HG02798 (cell line): ENCODE measurements at regions not wholly inside any gene's neighbourhood (a gene's known extent, or its start where the extent isn't known, plus 50 kb on each side); places are given as distances from the start of the nearest gene placed in this dataset.
"Not testable (repeated sequence)": the region's sequence is repeated elsewhere in the genome, so short reads cannot be mapped to it uniquely, and the experiment has no call there.

ENCODE experiments used
- ATAC-seq: cut with Tn5 transposase; IDR thresholded peaks from one replicate; pipeline ENCODE4 v1.9.1; 2021; ENCODE audit warnings: mild to moderate bottlenecking; ENCODE audit not compliant: unreplicated experiment, poor library complexity

DNA sequence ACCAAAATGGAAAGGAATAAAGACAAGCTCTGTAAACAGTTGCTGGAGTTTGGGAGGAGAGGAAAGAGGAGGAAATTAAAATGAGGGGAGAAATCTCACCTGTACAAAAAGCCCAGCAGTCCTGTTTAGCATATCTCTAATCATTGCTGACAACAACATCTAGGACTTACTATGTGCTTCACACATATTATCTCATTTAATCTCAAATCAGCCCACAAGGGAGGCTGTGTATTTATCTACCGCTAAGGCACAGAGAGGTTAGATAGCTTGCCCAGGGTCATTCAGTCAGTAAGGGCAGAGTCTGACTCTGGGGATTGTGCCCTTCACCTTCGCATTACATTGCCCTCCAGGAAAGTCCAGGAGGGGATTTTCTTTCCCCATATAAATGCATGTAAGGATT lies 233.3 kb downstream of the DLEU7 start:
- ATAC-seq: no peak

DNA sequence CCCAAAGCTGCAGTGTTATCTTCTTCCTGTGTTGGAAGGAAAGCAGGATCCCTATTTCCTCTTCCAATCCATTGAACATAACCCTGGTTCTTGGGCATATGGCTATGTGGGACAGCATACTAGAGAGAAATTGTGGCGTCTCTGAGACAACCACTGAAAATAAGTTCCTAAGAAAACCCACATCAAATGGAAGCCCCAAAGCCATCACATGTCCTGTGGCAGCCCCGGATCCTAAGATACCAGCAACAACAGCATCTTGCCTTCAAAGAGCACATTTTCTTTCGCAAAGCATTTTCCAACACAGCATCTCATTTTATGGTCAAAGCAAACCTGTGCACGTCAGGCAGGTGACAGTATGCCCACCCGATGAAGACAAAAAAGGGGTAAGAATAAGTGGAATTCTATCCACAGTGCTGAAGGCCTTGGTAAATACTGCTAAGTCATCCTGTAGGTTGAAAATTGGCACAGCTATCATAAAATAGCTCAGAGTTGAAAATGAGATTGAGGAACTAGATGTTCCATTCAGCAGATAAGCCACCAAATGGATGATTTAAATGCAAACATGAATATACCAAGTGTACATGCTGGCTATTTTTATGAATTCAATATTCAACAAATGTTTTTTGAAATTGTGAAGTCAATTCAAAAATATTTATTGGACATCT lies 232.2 kb downstream of the DLEU7 start:
- ATAC-seq: no peak

DNA sequence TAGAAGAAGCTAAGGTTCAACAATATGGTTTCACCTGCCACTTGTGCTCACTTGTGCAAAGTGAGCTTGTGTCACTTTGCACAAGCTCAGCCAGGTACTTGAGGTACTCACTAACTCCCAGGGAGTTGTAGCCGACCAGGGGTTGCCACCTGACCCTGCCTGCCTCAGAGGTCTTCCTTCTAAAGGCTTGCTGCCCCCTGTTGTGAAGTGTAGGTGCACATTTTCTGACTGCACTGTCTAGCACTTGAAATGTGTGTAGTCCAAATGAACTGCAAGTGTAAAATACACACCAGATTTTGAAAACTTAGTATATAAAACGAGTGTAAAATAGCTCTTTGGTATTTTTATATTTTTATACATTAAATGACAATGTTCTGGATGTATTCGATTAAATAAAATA lies 230.8 kb downstream of the DLEU7 start:
- ATAC-seq: no peak

DNA sequence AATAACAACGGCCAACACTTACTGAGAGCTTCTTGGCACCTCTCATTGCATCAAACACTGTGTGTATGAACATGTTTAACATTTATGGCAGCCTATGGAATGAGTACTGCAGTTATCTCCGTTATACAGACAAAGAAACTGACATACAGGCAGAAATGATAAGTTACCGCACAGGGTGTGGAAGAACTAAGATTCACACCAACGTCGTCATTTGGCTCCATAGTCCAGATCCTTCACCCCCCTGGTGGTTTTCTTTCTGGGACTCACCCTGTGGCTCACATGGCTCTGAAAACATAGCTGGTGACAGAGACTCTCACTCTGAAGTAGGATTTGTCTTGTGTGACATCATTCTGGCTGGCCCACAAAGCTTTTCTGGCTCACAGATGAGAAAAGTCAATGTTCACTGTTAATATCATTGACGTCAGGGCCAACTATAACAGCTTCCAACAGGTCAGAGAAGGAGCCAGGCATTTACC lies 230.1 kb downstream of the DLEU7 start:
- no peak for ATAC-seq

DNA sequence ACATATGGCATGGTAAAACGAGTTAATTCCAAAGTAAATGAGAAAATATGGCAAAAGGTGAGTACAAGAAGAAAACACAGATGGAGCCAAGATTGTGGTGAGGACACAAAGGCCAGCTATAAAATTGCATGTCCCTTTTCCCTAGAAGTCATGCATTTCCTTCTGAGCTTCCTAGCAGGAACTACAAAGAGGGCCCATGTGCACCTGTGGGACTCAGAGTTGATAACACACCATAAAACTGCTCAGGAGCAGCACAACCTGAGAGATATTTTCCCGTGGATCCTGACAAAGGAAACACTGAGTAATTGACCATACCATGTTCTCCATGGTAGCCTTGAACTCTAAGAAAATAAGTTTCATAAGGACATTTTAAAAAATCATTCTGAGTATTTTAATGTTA lies 228.3 kb downstream of the DLEU7 start:
- no peak for ATAC-seq

DNA sequence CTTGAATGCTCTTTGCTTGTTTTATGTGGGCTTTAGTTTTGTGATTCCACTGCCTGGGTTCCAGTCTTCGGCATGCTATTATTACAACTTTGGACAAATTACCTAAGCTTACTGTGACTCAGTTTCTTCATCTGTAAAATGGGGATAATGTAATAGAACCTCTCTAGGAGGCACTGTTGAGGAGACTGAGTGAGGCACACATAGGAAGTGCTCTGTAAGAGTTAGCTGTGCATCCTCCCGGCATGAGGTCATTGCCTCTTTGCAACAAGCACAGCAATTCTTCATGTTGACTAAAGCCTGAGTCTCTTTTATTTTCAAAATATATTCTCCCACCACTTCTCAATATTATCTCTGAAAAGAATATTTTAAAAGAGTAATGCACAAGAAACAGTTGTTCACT lies 227.4 kb downstream of the DLEU7 start:
- no peak for ATAC-seq

DNA sequence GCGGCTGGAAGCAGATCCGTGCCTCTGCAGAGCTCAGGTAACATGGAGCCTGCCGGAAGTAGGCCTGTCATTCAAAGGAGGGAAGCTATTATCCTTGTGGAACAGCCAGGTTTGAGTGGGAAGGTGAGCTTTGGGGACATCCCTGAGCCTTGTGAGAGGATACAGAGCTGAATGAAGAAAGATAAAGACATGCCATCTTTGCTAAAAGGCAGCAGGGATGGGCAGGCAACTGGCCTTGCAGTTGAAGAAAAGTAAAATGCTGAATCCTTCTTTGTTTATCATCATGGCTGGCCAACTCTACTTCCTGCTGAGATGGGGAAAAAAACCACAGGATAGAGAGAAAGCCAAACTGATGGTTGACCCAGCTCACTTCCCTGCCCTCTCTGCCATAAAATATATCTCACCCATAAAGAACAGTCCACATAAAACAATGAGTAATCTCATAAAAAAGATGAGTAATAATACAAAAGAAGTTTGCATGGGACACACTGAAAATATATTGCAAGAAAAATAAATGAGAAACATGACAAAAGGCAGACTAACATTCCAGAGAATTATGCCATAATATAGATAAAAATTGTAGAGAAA lies 226.3 kb downstream of the DLEU7 start:
- no peak for ATAC-seq

DNA sequence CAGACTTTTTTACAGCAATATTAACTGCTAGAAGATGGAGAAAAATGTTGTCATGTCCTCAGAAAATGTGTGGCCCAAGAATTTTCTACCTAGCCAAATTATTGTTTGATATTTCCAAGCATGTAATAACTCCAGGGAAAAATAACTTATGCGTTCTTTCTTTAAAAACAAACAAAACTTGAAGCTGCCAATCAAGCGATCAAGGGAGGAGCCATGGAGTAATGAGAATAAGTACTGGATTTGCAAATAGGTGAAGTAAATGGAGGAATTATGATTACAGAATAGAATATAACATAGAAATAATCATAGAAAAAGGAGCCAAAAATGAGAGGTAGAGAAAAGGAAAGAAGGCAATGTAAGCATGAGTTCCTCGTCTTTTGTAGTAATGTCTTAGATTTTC lies 225.3 kb downstream of the DLEU7 start:
- no peak for ATAC-seq

DNA sequence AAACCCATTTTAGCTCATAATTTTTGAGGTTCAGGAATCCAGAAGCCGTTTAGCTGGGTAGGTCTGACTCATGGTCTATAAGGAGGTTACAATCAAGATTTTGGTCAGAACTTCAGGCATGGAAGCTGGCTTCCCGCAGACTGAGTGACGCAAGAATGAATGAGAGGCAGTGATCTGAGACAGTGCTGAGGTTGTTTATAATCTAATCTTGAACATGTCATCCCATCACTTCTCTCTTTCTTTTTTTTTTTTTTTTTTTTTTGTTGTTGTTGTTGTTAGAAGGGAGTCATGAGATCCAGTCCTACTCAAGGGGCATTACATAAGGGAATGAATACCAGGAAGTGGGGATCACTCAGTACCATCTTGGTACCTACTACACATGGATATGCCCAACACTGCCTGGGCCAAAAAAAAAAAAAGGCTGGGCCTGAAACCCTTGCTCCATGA lies 217.4 kb downstream of the DLEU7 start:
- no peak for ATAC-seq

DNA sequence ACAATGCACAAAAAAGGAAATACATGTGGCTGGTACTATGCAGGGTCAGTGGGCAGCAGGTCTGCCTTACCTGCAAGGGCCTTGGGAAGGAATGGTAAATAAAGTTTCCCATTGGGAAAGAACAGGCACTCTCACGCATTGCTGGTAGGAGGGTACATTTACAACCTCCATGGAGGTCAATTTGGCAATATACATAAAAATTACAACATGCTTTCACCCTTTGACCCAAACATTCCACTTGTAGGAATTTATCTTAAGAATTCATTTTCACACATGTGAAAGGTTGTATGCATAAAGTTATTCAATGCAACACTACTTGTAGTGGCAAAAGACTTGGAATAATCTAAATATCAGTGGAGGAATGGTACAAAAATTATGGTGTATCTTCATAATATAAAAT lies 216.4 kb downstream of the DLEU7 start:
- ATAC-seq: no peak

DNA sequence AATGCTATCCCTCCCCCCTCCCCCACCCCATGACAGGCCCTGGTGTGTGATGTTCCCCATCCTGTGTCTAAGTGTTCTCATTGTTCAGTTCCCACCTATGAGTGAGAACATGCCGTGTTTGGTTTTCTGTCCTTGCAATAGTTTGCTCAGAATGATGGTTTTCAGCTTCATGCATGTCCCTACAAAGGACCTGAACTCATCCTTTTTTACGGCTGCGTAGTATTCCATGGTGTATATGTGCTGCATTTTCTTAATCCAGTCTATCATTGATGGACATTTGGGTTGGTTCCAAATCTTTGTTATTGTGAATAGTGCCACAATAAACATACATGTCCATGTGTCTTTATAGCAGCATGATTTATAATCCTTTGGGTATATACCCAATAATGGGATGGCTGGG lies 215.0 kb downstream of the DLEU7 start:
- not testable (repeated sequence) for ATAC-seq

DNA sequence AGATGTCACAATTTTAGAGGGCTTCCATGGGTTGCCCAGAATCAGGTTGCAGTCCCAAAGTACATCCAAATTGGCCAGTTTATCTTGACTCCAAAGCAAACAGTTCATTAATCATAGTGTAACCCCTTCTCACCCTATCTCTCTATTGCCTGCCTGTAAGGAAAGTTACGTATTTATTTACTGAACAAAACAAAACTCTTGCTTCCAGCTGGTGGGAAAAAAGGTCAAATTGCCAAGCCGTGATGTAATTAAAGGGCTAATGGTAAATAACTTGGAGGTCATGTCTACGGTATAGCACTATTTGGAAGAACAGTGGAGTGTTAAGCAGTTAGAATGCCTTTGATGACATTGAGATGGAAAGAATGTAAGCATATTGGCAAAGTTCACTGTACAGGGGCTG lies 214.0 kb downstream of the DLEU7 start:
- ATAC-seq: no peak

DNA sequence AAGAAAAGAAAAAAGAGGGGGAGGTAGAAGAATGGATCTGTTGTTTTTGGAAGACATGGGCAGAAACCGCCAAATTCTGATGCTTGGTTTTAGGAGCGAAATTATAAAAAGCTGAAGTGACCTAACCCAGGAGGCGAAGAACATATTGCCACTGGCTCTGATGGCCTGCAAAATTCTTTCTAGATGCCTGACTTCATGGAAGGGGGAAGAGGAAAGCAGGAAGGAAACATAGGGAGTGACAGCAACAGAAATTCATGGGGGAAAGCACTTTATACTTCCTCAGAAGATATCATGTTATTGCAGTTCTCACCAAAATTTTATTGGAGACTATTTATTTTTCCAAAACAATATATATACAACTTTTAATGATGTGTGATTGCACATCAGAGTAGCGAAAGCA lies 213.5 kb downstream of the DLEU7 start:
- ATAC-seq: no peak

DNA sequence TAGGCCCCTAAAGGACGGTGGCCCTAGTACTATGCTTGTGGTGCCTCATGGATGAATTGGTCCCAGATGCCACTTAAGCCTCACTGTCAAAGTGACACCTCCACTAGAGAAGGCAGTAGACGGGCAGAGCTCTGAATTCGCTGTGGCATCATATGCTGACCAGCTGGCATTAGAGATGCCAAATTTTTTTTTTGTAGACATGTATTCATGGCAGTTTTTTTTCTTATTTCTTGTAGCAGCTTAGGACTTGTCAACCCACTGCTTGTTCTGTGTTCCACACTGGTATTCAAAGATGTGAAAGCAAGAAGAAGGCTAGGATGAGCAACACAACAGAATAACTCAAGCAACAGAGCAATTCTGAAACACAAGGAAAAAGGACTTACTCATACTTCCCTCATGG lies 212.5 kb downstream of the DLEU7 start:
- no peak for ATAC-seq

DNA sequence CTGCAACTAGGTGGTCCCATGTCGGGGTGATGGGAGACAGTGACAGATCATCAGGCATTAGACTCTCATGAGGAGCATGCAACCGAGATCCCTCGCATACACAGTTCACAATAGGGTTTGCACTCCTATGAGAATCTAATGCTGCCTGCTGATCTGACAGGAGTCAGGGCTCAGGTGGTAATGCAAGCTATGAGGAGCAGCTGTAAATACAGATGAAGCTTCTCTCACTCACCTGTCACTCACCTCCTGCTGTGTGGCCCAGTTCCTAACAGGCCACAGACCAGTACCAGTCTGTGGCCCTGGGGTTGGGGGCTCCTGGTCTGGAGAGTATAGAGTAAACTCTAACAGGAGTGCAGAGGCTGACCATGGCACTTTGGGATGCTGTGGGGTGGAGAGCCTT lies 209.2 kb downstream of the DLEU7 start:
- ATAC-seq: no peak

DNA sequence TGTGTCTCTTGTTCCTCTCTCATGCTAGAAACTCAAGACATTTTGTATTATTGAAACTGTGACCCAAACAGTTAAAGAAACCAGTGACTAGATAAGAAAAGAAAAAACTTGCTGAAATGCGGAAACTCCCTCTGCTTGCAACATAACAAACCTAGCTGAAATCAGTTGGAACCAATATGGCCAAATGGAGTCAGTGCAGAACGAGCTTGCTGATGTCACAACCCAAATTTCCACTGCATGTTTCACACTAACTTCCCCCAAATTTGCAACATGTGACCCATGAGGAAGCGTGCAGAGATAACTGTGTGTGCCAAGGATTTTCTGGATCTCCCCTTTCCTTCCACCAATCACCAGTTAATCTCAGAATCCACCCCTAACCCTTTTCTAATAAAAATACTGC lies 208.0 kb downstream of the DLEU7 start:
- ATAC-seq: peak; percentile 43

DNA sequence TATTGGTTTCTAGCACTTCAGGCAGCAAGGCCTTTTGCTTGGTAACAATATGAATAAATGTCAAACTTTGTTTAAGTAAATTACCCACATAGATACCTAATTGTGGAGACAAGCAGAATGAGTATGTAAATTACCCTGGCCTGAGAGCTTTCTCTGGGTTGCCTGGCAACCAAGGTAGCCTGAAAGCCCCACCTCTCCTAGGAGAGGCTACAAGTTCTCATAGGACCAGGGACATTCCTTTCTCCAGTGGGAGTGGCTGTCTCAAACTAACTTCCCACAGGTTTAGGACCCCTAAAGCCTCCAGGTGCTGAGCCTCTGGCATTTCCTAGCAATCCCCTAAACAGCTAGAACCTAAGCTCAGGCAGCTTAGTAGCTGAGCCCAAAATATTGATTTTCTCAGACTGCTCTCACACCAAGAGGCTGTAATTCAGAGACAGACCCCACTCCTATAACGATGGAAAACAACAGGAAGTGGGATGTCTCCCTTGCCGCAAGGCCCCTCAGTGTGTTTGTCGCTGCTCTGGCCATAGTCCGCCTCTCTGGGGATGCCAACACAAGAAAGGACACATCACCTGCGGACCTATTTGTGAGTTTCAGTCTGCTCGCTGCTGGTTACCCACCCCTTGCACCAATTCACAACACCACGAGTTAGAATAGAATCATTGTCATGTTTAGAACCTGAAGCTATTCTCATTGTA lies 207.3 kb downstream of the DLEU7 start:
- peak; percentile 91 for ATAC-seq

DNA sequence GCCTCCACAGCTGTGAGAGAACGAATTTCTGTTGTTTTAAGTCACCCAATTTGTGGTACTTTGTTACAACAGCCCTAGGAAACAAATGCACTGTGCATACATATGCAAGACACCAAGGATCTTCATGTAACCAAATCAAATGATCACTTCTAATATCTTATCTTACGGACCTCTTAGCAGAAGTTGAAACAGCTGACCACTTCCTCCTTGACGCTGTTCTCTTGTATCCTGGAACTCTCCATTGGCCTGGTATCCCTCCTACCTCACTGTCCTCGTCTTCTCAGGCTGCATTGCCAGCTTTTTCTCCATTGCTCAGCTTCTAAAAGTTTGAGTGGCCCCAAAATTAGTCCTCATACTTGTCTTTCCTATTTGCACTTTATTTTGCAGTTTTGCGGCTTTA lies 200.4 kb downstream of the DLEU7 start:
- no peak for ATAC-seq

DNA sequence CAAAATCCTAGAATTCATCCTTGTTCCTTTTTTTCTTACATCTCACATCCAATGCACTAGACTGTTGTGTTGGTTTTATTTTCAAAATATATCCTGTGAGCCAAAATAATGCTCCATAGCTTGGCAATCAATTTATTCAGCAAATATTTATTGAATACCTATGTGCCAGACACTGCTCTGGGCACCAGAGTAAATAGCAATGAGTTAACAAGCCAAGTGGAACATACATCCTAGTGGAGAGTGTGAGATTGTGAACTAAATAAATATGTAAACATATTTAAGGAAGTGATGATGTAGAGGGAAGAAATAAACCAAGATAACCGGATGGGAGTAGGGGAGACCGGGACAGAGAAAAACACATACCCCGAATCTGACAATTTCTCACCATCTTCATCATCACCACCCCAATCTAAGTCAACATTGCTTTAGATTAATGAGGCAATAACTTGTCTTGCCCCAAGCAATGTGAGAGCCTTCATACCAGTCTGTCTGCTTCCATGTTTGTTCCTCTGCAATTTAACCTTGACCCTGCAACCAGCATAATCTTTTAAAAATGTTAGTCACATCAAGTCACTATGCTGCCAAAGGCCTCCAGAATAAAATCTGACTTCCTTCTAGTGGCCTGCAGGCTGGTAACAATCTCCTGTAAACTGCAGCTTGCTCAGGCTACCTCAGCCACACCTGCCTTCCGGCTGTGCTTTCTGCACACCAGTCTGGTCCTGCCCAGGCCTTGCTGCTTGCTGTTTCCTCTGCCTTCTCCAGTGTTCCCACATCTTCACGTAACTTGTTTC lies 199.2 kb downstream of the DLEU7 start:
- no peak for ATAC-seq

DNA sequence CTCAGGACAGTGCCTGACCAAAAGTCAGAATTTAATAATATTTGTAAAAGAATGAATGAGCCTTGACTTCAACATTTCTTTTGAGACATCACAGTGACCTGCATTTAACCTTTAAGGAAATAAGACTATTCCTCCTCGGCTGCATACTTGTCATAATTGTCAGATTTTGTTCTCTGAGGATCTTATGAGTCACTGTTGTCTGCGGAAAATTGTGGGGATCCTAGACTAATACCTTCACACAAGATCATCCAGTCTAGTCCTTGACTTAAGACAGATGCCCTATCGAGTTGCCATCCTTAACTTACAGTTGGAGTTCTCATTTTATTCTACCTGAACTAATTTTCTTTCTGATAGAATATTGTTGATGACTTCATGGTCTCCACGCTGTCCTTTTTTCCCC lies 198.4 kb downstream of the DLEU7 start:
- no peak for ATAC-seq

DNA sequence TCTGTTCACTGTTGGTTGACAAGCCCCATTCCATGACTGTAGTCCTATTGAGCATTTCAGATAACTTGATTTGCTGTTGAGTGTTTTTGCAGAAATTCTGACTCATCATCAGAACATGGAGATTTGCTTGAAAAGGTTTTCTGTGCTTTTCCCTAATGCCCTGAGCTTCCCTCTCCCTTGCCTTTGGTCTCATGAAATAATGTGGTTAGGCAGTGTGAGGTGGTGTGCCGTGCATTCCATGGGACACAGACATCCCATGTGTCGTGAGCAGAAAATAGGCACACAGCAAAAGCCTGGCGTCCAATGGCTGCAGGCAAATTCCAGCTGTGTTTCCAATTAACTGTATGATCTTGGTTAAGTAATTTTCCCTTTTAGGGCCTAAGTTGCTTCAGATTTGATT lies 197.4 kb downstream of the DLEU7 start:
- ATAC-seq: no peak
